ENCODE measurements at regions not wholly inside any gene's neighbourhood (a gene's known extent, or its start where the extent isn't known, plus 50 kb on each side); places are given as distances from the start of the nearest gene placed in this dataset.
"Not testable (repeated sequence)": the region's sequence is repeated elsewhere in the genome, so short reads cannot be mapped to it uniquely, and the experiment has no call there.

DNA sequence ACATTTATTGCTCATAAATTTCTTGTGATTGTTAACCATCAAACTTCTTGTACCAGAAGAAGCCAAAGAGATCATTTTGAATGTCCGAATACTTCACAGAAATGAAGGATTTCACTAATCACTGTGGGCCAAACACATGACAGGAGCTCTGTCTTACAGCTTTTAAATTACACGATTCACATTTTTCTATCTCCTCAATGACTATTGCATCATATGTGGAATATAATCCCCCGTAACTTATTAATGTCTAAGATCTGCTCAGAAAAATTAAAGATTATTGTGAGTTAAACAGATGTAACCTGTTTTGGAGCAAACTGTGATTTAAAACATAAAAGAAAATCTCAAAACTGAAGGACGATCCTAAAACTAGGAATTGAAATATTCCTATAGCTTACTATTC is 645.2 kb upstream of the COX7C start:
- no peaks in the 10 kb centered on the region for H3K4me1 ChIP-seq (ENCODE audit: control insufficient read depth, insufficient read depth, low read length, unreplicated experiment)
- no peak overlapping the region for H3K4me3 ChIP-seq (ENCODE audit: low read depth, low read length)
- H2AFZ ChIP-seq (ENCODE audit: low read length, unreplicated experiment) = no peak overlapping the region
- no peaks in the 10 kb centered on the region for H3K79me2 ChIP-seq (ENCODE audit: control insufficient read depth, insufficient read depth, low read length, unreplicated experiment)
- H3K27me3 ChIP-seq (ENCODE audit: insufficient read depth, low read length) = no peaks in the 10 kb centered on the region
- no peak overlapping the region for H3K27ac ChIP-seq (ENCODE audit: low read depth, low read length)
- no peaks in the 10 kb centered on the region for H3K36me3 ChIP-seq (ENCODE audit: insufficient read depth, low read length)

DNA sequence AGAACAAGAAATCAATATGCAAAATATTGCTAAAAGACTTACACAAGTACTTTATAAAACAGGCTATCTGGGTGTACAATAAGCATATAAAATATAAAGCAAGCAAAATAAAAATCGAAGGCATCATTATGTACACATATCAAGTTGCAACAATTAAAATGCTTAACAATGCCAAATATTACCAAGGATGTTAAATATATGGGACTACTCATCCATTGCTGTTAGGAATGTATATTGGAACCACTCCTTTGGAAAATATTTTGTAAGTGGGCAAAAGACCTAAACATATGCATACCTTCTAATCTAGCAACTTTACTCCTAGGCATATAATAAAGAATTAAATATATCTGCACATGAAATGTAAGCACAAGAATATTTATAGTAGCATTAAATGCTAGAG is 632.6 kb upstream of the COX7C start:
- H3K4me1 ChIP-seq (ENCODE audit: control insufficient read depth, insufficient read depth, low read length, unreplicated experiment) = no peaks in the 10 kb centered on the region

DNA sequence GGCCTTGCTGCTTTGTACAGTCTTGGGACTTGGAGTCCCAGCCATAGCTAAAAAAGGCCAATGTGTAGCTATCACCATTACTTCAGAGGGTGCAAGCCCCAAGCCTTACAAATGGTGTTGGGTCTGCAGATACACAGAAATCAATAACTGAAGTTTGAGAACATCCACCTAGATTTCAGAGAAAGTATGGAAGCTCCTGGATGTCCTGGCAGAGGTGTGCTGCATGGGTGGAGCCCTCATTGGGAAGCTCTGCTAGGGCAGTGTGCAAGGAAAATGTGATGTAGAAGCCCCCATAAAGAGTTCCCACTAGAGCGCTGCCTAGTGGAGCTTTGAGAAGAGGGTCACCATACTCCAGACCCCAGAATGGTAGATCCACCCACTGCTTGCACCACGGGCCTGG is 626.7 kb upstream of the COX7C start:
- no peaks in the 10 kb centered on the region for H3K4me1 ChIP-seq (ENCODE audit: control insufficient read depth, insufficient read depth, low read length, unreplicated experiment)
- no peak overlapping the region for H2AFZ ChIP-seq (ENCODE audit: low read length, unreplicated experiment)
- no peaks in the 10 kb centered on the region for H3K79me2 ChIP-seq (ENCODE audit: control insufficient read depth, insufficient read depth, low read length, unreplicated experiment)
- no peaks in the 10 kb centered on the region for H3K36me3 ChIP-seq (ENCODE audit: insufficient read depth, low read length)
- no peak overlapping the region for H3K4me3 ChIP-seq (ENCODE audit: low read depth, low read length)
- H3K27me3 ChIP-seq (ENCODE audit: insufficient read depth, low read length) = no peaks in the 10 kb centered on the region
- H3K27ac ChIP-seq (ENCODE audit: low read depth, low read length) = no peak overlapping the region

More for the DNA sequence above, 632.6 kb upstream of the COX7C start:
- H3K27ac ChIP-seq (ENCODE audit: low read depth, low read length) = no peak overlapping the region
- H3K79me2 ChIP-seq (ENCODE audit: control insufficient read depth, insufficient read depth, low read length, unreplicated experiment) = no peaks in the 10 kb centered on the region
- no peak overlapping the region for H3K4me3 ChIP-seq (ENCODE audit: low read depth, low read length)
- H3K36me3 ChIP-seq (ENCODE audit: insufficient read depth, low read length) = no peaks in the 10 kb centered on the region
- no peaks in the 10 kb centered on the region for H3K27me3 ChIP-seq (ENCODE audit: insufficient read depth, low read length)
- H2AFZ ChIP-seq (ENCODE audit: low read length, unreplicated experiment) = no peak overlapping the region

DNA sequence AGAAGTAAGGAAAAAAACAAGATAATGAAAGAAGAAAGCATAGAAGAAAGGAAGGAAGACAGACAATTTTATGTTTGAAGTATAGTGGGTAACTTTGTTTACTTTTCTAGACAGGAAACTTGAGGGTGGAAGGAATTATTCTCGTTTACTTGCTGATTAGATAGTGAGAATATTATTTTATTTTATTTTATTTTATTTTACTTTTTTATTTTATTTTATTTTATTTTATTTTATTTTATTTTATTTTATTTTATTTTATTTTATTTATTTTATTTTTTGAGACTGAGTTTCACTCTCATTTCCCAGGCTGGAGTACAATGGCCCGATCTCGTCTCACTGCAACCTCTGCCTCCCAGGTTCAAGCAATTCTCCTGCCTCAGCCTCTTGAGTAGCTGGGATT is 623.1 kb upstream of the COX7C start:
- H3K27me3 ChIP-seq (ENCODE audit: insufficient read depth, low read length); H3K4me1 ChIP-seq (ENCODE audit: control insufficient read depth, insufficient read depth, low read length, unreplicated experiment); H2AFZ ChIP-seq (ENCODE audit: low read length, unreplicated experiment); H3K36me3 ChIP-seq (ENCODE audit: insufficient read depth, low read length); H3K79me2 ChIP-seq (ENCODE audit: control insufficient read depth, insufficient read depth, low read length, unreplicated experiment); H3K27ac ChIP-seq (ENCODE audit: low read depth, low read length); H3K4me3 ChIP-seq (ENCODE audit: low read depth, low read length): not testable (repeated sequence)

DNA sequence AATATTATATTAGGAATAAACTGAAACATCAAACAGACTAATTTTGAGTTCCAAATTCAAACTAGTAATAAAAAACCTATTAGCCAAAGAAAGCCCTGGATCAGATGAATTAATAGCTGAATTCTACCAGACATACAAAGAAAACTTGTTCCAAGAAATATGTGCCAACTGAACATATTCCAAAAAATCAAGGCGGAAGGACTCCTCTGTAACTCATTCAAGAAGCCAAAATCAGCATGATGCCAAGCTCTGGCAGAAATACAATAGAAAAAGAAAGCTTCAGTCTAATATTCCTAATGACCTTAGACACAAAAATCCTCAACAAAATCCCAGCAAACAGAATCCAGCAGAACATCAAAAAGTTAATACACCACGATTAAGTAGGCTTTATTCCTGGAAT is 619.1 kb upstream of the COX7C start:
- Histone ChIP-seq H2AFZ (ENCODE audit: low read length, unreplicated experiment) (no peak overlapping the region), H3K27ac (ENCODE audit: low read depth, low read length) (no peak overlapping the region), H3K36me3 (ENCODE audit: insufficient read depth, low read length) (no peaks in the 10 kb centered on the region), H3K79me2 (ENCODE audit: control insufficient read depth, insufficient read depth, low read length, unreplicated experiment) (no peaks in the 10 kb centered on the region), H3K4me1 (ENCODE audit: control insufficient read depth, insufficient read depth, low read length, unreplicated experiment) (no peaks in the 10 kb centered on the region), H3K27me3 (ENCODE audit: insufficient read depth, low read length) (no peaks in the 10 kb centered on the region), H3K4me3 (ENCODE audit: low read depth, low read length) (no peak overlapping the region)

DNA sequence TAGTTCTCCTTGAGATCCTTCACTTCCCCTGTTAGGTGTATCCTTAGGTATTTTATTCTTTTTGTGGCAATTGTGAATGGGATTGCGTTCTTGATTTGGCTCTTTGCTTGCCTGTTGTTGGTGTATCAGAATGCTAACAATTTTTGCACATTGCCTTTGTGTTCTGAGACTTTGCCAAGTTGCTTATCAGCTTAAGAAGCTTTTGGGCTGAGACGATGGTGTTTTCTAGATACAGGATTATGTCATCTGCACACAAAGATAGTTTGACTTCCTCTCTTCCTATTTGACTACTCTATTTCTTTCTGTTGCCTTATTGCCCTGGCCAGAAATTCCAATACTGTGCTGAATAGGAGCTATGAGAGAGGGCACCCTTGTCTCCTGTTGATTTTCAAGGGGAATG is 609.4 kb upstream of the COX7C start:
- no peak overlapping the region for H2AFZ ChIP-seq (ENCODE audit: low read length, unreplicated experiment)
- no peaks in the 10 kb centered on the region for H3K79me2 ChIP-seq (ENCODE audit: control insufficient read depth, insufficient read depth, low read length, unreplicated experiment)
- no peak overlapping the region for H3K27ac ChIP-seq (ENCODE audit: low read depth, low read length)
- no peaks in the 10 kb centered on the region for H3K4me1 ChIP-seq (ENCODE audit: control insufficient read depth, insufficient read depth, low read length, unreplicated experiment)
- no peak overlapping the region for H3K4me3 ChIP-seq (ENCODE audit: low read depth, low read length)
- no peaks in the 10 kb centered on the region for H3K27me3 ChIP-seq (ENCODE audit: insufficient read depth, low read length)
- H3K36me3 ChIP-seq (ENCODE audit: insufficient read depth, low read length) = no peaks in the 10 kb centered on the region

DNA sequence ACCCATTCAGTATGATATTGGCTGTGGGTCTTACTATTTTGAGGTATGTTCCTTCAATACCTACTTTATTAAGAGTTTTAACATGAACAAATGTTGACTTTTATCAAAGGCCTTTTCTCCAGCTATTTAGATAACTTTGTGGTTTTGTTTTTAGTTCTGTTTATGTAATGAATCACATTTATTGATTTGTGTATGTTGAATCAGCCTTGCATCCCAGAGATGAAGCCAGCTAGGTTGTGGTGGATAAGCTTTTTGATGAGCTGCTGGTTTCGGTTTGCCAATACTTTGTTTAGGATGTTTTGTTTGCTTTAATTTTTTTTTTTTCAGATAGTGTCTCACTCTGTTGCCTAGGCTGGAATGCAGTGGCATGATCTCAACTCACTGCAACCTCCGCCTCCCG is 609.0 kb upstream of the COX7C start:
- H2AFZ ChIP-seq (ENCODE audit: low read length, unreplicated experiment) = no peak overlapping the region
- H3K4me1 ChIP-seq (ENCODE audit: control insufficient read depth, insufficient read depth, low read length, unreplicated experiment) = no peaks in the 10 kb centered on the region
- no peak overlapping the region for H3K27ac ChIP-seq (ENCODE audit: low read depth, low read length)
- H3K36me3 ChIP-seq (ENCODE audit: insufficient read depth, low read length) = no peaks in the 10 kb centered on the region
- no peak overlapping the region for H3K4me3 ChIP-seq (ENCODE audit: low read depth, low read length)
- no peaks in the 10 kb centered on the region for H3K79me2 ChIP-seq (ENCODE audit: control insufficient read depth, insufficient read depth, low read length, unreplicated experiment)
- H3K27me3 ChIP-seq (ENCODE audit: insufficient read depth, low read length) = no peaks in the 10 kb centered on the region

DNA sequence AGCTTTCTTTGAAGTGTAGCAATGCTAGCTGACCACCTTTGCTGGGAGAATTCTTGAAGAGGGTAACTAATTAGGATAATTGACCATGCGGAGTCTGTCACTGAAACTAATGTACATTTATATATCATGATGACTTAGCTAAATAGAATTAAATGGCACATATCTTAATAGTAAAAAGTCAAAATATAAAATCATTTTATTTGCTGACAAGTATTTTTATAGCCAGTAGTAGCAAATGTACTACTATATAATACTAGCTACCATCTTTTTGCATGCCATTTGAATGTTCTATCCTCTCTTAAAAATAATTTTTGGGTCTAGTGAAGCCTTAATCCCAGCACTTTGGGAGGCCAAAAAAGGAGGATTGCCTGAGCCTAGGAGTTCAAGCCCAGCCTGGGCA is 605.8 kb upstream of the COX7C start:
- Histone ChIP-seq H3K27me3 (ENCODE audit: insufficient read depth, low read length) (no peaks in the 10 kb centered on the region), H3K27ac (ENCODE audit: low read depth, low read length) (no peak overlapping the region), H3K4me1 (ENCODE audit: control insufficient read depth, insufficient read depth, low read length, unreplicated experiment) (no peaks in the 10 kb centered on the region), H3K4me3 (ENCODE audit: low read depth, low read length) (no peak overlapping the region), H3K79me2 (ENCODE audit: control insufficient read depth, insufficient read depth, low read length, unreplicated experiment) (no peaks in the 10 kb centered on the region), H2AFZ (ENCODE audit: low read length, unreplicated experiment) (no peak overlapping the region), H3K36me3 (ENCODE audit: insufficient read depth, low read length) (no peaks in the 10 kb centered on the region)

DNA sequence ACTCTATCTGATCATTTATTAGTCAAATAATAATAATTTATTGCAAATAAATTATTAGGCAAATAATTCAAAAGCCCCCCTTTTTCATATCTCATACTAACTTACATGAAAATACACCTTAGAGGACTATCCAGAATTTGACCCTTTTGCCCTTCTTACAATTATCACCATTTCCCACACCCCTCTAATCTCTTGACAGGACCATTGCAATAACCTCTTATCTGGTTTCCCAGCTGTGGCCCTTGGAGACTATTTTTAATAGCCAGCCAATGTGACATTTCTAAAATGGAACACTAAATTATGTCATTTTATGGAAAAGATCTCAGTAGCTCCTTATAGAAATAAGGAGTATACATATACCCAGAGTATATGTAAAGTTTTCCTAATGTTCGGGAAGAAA is 588.4 kb upstream of the COX7C start:
- H2AFZ ChIP-seq (ENCODE audit: low read length, unreplicated experiment) = no peak overlapping the region
- no peaks in the 10 kb centered on the region for H3K36me3 ChIP-seq (ENCODE audit: insufficient read depth, low read length)
- H3K27ac ChIP-seq (ENCODE audit: low read depth, low read length) = no peak overlapping the region
- no peaks in the 10 kb centered on the region for H3K4me1 ChIP-seq (ENCODE audit: control insufficient read depth, insufficient read depth, low read length, unreplicated experiment)
- H3K27me3 ChIP-seq (ENCODE audit: insufficient read depth, low read length) = no peaks in the 10 kb centered on the region
- H3K79me2 ChIP-seq (ENCODE audit: control insufficient read depth, insufficient read depth, low read length, unreplicated experiment) = no peaks in the 10 kb centered on the region
- H3K4me3 ChIP-seq (ENCODE audit: low read depth, low read length) = no peak overlapping the region

DNA sequence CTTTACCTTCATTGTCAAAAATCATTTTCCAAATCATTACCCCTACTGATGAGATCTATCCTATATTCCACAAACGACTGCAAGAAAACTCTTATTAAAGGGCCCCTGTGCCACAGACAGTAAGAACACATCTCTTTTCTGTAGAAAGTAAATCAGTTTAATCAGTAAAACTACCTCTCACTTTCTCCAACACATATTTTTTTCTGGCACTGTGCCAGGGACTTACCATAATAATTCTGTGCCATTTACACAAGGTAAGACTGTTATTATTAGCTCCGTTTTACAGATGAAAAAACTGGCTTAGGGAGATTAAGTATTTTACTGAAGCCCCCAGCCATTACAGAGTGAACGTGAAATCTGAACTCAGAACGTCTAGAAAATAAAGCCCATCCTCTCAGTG is 587.0 kb upstream of the COX7C start:
- H3K79me2 ChIP-seq (ENCODE audit: control insufficient read depth, insufficient read depth, low read length, unreplicated experiment) = no peaks in the 10 kb centered on the region
- H2AFZ ChIP-seq (ENCODE audit: low read length, unreplicated experiment) = no peak overlapping the region
- no peaks in the 10 kb centered on the region for H3K27me3 ChIP-seq (ENCODE audit: insufficient read depth, low read length)
- no peak overlapping the region for H3K27ac ChIP-seq (ENCODE audit: low read depth, low read length)
- H3K36me3 ChIP-seq (ENCODE audit: insufficient read depth, low read length) = no peaks in the 10 kb centered on the region
- H3K4me3 ChIP-seq (ENCODE audit: low read depth, low read length) = no peak overlapping the region
- H3K4me1 ChIP-seq (ENCODE audit: control insufficient read depth, insufficient read depth, low read length, unreplicated experiment) = no peaks in the 10 kb centered on the region

DNA sequence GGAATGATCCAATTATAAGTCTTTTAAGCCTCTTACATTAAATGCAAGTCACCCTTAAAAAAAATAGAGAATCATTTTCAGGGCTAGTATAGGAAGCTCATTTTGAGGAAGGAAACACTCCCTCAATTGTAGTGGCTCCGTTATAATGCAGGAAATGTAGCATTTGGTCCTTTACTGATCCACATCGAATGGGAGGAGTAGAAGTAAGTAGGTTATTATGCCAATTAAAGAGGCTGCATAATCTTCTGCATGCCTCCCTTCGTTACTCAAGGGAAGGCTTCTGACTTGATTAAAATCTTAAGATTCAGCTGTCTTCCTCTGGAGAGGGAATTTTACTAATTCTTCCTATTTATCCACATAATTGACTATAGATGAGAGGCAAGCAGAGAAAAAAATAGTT is 579.2 kb upstream of the COX7C start:
- Histone ChIP-seq H3K4me1 (ENCODE audit: control insufficient read depth, insufficient read depth, low read length, unreplicated experiment) (no peaks in the 10 kb centered on the region), H3K27ac (ENCODE audit: low read depth, low read length) (no peak overlapping the region), H3K79me2 (ENCODE audit: control insufficient read depth, insufficient read depth, low read length, unreplicated experiment) (no peaks in the 10 kb centered on the region), H3K36me3 (ENCODE audit: insufficient read depth, low read length) (no peaks in the 10 kb centered on the region), H2AFZ (ENCODE audit: low read length, unreplicated experiment) (no peak overlapping the region), H3K4me3 (ENCODE audit: low read depth, low read length) (no peak overlapping the region), H3K27me3 (ENCODE audit: insufficient read depth, low read length) (no peaks in the 10 kb centered on the region)

DNA sequence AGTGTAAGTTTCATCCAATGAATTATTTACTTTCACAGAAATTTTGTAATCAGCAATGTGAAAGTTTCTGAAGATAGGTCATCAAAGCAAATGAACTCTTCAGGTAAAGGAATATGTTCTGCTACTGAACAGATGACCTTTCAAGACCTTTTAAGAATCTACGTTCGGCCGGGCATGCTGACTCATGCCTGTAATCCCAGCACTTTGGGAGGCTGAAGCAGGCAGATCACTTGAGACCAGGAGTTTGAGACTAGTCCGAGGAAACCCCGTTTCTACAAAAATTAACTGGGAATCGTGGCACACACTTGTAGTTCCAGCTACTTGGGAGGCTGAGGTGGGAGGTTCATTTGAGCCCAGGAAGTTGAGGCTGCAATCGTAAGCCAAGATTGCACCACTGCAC is 578.4 kb upstream of the COX7C start:
- no peaks in the 10 kb centered on the region for H3K4me1 ChIP-seq (ENCODE audit: control insufficient read depth, insufficient read depth, low read length, unreplicated experiment)
- H2AFZ ChIP-seq (ENCODE audit: low read length, unreplicated experiment) = no peak overlapping the region
- H3K4me3 ChIP-seq (ENCODE audit: low read depth, low read length) = no peak overlapping the region
- no peaks in the 10 kb centered on the region for H3K79me2 ChIP-seq (ENCODE audit: control insufficient read depth, insufficient read depth, low read length, unreplicated experiment)
- no peak overlapping the region for H3K27ac ChIP-seq (ENCODE audit: low read depth, low read length)
- H3K27me3 ChIP-seq (ENCODE audit: insufficient read depth, low read length) = no peaks in the 10 kb centered on the region
- H3K36me3 ChIP-seq (ENCODE audit: insufficient read depth, low read length) = no peaks in the 10 kb centered on the region
